Liver (tissue), 8 donors: ENCODE measurements at regions not wholly inside any gene's neighbourhood (a gene's known extent, or its start where the extent isn't known, plus 50 kb on each side); places are given as distances from the start of the nearest gene placed in this dataset.

Experiments used
- DNase-seq: peaks from one replicate; pipeline ENCODE4 v3.0.0-alpha.2; 2017; ENCODE audit warnings: low spot score
- H3K27ac ChIP-seq, 2 donors: one replicate each; pipeline ENCODE4 v1.7.0; 2013; ENCODE audit warnings: inconsistent platforms in 2 of 2, low read length in 2 of 2, control low read depth in 1 of 2, low read depth in 1 of 2, mild to moderate bottlenecking in 1 of 2
- H3K27me3 ChIP-seq, 4 donors: one replicate each; pipeline versions ENCODE4 v1.6.1 to v1.7.0; 2013; ENCODE audit warnings: low read length in 3 of 4, inconsistent platforms in 1 of 4, mild to moderate bottlenecking in 1 of 4, moderate library complexity in 1 of 4; ENCODE audit not compliant: control insufficient read depth in 4 of 4, insufficient read depth in 4 of 4
- H3K36me3 ChIP-seq, 4 donors: one replicate each; pipeline versions ENCODE4 v1.6.1 to v1.7.0; 2013; ENCODE audit warnings: low read length in 3 of 4, mild to moderate bottlenecking in 3 of 4, low read depth in 1 of 4, moderate library complexity in 1 of 4; ENCODE audit not compliant: control insufficient read depth in 4 of 4, insufficient read depth in 3 of 4
- H3K4me1 ChIP-seq, 4 donors: one replicate each; pipeline versions ENCODE4 v1.6.1 to v1.7.0; 2013; ENCODE audit warnings: low read length in 3 of 4, mild to moderate bottlenecking in 3 of 4, moderate library complexity in 1 of 4; ENCODE audit not compliant: control insufficient read depth in 4 of 4, insufficient read depth in 4 of 4
- H3K4me3 ChIP-seq, 3 donors: one replicate each; pipeline versions ENCODE4 v1.6.1 to v1.7.0; 2013; ENCODE audit warnings: low read length in 3 of 3, control low read depth in 1 of 3, low read depth in 1 of 3, mild to moderate bottlenecking in 1 of 3
- H3K9ac ChIP-seq, 2 donors: one replicate each; pipeline ENCODE4 v1.7.0; 2013; ENCODE audit warnings: low read length in 2 of 2, mild to moderate bottlenecking in 2 of 2, moderate library complexity in 2 of 2, control low read depth in 1 of 2, low read depth in 1 of 2
- H3K9me3 ChIP-seq, 4 donors: one replicate each; pipeline versions ENCODE4 v1.6.1 to v1.7.0; 2013; ENCODE audit warnings: low read length in 3 of 4; ENCODE audit not compliant: control insufficient read depth in 4 of 4
- EGR1 ChIP-seq, 2 donors: IDR thresholded peaks; 2 replicates each; pipeline ENCODE4 v1.6.1; 2016 to 2018; ENCODE audit warnings: antibody characterized with exemption in 2 of 2, low read depth in 2 of 2
- FOXA1 ChIP-seq: IDR thresholded peaks from 2 replicates; pipeline ENCODE4 v1.6.1; 2016; ENCODE audit warnings: antibody characterized with exemption
- FOXA2 ChIP-seq: IDR thresholded peaks from 2 replicates; pipeline ENCODE4 v1.6.1; 2016; ENCODE audit warnings: antibody characterized with exemption
- GABPA ChIP-seq, 2 donors: IDR thresholded peaks in 1 of 2; conservative IDR thresholded peaks in 1 of 2; 2 replicates each; pipeline ENCODE4 v1.6.1; 2016; ENCODE audit warnings: antibody characterized with exemption in 2 of 2, mild to moderate bottlenecking in 1 of 2, moderate library complexity in 1 of 2
- HNF4A ChIP-seq, 2 donors: conservative IDR thresholded peaks; 2 replicates each; pipeline ENCODE4 v1.6.1; 2016; ENCODE audit warnings: antibody characterized with exemption in 2 of 2, mild to moderate bottlenecking in 2 of 2
- HNF4G ChIP-seq: IDR thresholded peaks from 2 replicates; pipeline ENCODE4 v1.6.1; 2016; ENCODE audit warnings: antibody characterized with exemption
- NR2F2 ChIP-seq: IDR thresholded peaks from 2 replicates; pipeline ENCODE4 v1.6.1; 2016; ENCODE audit warnings: antibody characterized with exemption
- RAD21 ChIP-seq, 2 donors: IDR thresholded peaks; 2 replicates each; pipeline ENCODE4 v1.6.1; 2016; ENCODE audit warnings: antibody characterized with exemption in 2 of 2, mild to moderate bottlenecking in 2 of 2
- RXRA ChIP-seq, 2 donors: IDR thresholded peaks; 2 replicates each; pipeline ENCODE4 v1.6.1; 2017 to 2018; ENCODE audit warnings: antibody characterized with exemption in 2 of 2, mild to moderate bottlenecking in 1 of 2
- SP1 ChIP-seq: IDR thresholded peaks from 2 replicates; pipeline ENCODE4 v1.6.1; 2018; ENCODE audit warnings: antibody characterized with exemption, mild to moderate bottlenecking
- TAF1 ChIP-seq: conservative IDR thresholded peaks from 2 replicates; pipeline ENCODE4 v1.6.1; 2016; ENCODE audit warnings: antibody characterized with exemption, mild to moderate bottlenecking
- YY1 ChIP-seq: IDR thresholded peaks from 2 replicates; pipeline ENCODE4 v1.6.1; 2016; ENCODE audit warnings: antibody characterized with exemption, mild to moderate bottlenecking
- WGBS: extraction: QIAGEN DNeasy Blood & Tissue Kit; methylation state at CpG from one replicate; pipeline ENCODE4 v1.1.7; 2013; 5-methylcytosine and 5-hydroxymethylcytosine counted together
- TF ChIP-seq, protein P1 (sequence below): IDR thresholded peaks from 2 replicates; pipeline ENCODE4 v1.6.1; 2016; ENCODE audit warnings: antibody characterized with exemption, mild to moderate bottlenecking
- TF ChIP-seq, protein P2 (sequence below): IDR thresholded peaks from 2 replicates; pipeline ENCODE4 v1.6.1; 2016; ENCODE audit warnings: antibody characterized with exemption
- TF ChIP-seq, protein P3 (sequence below): IDR thresholded peaks from 2 replicates; pipeline ENCODE4 v1.6.1; 2016; ENCODE audit warnings: antibody characterized with exemption
- TF ChIP-seq, protein P4 (sequence below): fragments of 150-350 bp; IDR thresholded peaks from 2 replicates; pipeline ENCODE4 v1.5.1; 2017; ENCODE audit warnings: improper control_type of control experiment, low read depth, low read length; ENCODE audit not compliant: missing input control
- TF ChIP-seq, protein P5 (sequence below): IDR thresholded peaks from 2 replicates; pipeline ENCODE4 v1.6.1; 2016; ENCODE audit warnings: antibody characterized with exemption
- donor health status: healthy.
- donor health status: healthy.
- donor health status: healthy.
- donor health status: healthy.
- donor health status: healthy.

DNA sequence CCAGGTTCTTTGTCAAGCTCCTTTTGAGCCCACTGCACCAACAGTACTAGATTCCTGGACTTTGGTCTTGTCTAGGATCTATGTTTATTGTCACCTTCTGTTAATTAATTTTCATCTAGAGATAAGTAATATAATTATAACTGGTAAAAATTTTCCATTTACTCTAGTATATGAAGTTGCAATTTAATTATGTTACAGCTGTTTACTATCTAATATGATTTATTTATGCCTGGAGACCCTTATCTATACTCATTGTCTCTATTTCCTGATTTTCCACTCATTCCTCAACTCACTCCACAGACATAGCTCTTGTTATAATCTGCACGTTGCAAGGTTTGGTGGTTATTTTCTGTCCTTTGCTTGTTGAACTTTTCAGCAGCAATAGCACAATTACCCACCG lies 63.2 kb upstream of the PHF14 start:
- WGBS: 78% methylated on average over 2 of the region's 2 CpGs
- TF ChIP-seq FOXA2 (no peak), HNF4A (conservative IDR thresholded peaks at IDR 0.05) (no peak), EGR1 (IDR thresholded peaks at IDR 0.05; ENCODE audit: low read depth in 2 of 2) (no peak), YY1 (no peak), SP1 (no peak), RXRA (IDR thresholded peaks at IDR 0.05) (no peak), FOXA1 (no peak), RAD21 (IDR thresholded peaks at IDR 0.05) (no peak), HNF4G (no peak), TAF1 (no peak), GABPA (IDR thresholded peaks at IDR 0.05 in 1 of 2, conservative IDR thresholded peaks at IDR 0.05 in 1 of 2) (no peak), NR2F2 (no peak)
- TF ChIP-seq, protein P1, sequence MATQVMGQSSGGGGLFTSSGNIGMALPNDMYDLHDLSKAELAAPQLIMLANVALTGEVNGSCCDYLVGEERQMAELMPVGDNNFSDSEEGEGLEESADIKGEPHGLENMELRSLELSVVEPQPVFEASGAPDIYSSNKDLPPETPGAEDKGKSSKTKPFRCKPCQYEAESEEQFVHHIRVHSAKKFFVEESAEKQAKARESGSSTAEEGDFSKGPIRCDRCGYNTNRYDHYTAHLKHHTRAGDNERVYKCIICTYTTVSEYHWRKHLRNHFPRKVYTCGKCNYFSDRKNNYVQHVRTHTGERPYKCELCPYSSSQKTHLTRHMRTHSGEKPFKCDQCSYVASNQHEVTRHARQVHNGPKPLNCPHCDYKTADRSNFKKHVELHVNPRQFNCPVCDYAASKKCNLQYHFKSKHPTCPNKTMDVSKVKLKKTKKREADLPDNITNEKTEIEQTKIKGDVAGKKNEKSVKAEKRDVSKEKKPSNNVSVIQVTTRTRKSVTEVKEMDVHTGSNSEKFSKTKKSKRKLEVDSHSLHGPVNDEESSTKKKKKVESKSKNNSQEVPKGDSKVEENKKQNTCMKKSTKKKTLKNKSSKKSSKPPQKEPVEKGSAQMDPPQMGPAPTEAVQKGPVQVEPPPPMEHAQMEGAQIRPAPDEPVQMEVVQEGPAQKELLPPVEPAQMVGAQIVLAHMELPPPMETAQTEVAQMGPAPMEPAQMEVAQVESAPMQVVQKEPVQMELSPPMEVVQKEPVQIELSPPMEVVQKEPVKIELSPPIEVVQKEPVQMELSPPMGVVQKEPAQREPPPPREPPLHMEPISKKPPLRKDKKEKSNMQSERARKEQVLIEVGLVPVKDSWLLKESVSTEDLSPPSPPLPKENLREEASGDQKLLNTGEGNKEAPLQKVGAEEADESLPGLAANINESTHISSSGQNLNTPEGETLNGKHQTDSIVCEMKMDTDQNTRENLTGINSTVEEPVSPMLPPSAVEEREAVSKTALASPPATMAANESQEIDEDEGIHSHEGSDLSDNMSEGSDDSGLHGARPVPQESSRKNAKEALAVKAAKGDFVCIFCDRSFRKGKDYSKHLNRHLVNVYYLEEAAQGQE: no peak
- TF ChIP-seq, protein P2, sequence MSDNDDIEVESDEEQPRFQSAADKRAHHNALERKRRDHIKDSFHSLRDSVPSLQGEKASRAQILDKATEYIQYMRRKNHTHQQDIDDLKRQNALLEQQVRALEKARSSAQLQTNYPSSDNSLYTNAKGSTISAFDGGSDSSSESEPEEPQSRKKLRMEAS: no peak
- TF ChIP-seq, protein P3, sequence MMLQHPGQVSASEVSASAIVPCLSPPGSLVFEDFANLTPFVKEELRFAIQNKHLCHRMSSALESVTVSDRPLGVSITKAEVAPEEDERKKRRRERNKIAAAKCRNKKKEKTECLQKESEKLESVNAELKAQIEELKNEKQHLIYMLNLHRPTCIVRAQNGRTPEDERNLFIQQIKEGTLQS: no peak
- TF ChIP-seq, protein P4, sequence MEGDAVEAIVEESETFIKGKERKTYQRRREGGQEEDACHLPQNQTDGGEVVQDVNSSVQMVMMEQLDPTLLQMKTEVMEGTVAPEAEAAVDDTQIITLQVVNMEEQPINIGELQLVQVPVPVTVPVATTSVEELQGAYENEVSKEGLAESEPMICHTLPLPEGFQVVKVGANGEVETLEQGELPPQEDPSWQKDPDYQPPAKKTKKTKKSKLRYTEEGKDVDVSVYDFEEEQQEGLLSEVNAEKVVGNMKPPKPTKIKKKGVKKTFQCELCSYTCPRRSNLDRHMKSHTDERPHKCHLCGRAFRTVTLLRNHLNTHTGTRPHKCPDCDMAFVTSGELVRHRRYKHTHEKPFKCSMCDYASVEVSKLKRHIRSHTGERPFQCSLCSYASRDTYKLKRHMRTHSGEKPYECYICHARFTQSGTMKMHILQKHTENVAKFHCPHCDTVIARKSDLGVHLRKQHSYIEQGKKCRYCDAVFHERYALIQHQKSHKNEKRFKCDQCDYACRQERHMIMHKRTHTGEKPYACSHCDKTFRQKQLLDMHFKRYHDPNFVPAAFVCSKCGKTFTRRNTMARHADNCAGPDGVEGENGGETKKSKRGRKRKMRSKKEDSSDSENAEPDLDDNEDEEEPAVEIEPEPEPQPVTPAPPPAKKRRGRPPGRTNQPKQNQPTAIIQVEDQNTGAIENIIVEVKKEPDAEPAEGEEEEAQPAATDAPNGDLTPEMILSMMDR: no peak
- TF ChIP-seq, protein P5, sequence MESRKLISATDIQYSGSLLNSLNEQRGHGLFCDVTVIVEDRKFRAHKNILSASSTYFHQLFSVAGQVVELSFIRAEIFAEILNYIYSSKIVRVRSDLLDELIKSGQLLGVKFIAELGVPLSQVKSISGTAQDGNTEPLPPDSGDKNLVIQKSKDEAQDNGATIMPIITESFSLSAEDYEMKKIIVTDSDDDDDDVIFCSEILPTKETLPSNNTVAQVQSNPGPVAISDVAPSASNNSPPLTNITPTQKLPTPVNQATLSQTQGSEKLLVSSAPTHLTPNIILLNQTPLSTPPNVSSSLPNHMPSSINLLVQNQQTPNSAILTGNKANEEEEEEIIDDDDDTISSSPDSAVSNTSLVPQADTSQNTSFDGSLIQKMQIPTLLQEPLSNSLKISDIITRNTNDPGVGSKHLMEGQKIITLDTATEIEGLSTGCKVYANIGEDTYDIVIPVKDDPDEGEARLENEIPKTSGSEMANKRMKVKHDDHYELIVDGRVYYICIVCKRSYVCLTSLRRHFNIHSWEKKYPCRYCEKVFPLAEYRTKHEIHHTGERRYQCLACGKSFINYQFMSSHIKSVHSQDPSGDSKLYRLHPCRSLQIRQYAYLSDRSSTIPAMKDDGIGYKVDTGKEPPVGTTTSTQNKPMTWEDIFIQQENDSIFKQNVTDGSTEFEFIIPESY: no peak

DNA sequence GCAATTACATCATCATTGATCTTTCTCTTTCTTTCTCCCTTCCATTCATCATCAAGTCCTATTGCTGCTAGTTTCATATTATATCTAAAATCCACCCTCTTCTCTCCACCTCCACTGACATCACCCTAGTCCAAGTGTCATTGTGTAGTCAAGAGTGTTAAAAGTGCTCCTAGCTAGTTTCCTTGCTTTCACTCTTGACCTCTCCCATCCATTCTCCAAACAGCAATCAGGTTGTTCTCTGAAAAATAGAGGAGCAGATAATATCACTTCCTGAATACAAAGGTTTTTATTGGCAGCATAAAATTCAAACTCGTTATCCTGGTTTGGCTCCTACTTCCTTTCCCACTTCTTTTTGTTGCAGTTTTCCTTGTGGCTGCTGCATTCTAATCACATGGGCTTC lies 61.6 kb upstream of the PHF14 start:
- Histone ChIP-seq H3K4me1 (no peaks in the 10 kb centered on the region), H3K9ac (no peak overlapping the region), H3K9me3 (peaks cover 0 to 7% (median 5%) of the 10 kb centered on the region in 4 donors), H3K4me3 (peak overlapping the region in 1 of 3 donors; percentile 8), H3K27ac (no peak overlapping the region), H3K36me3 (no peaks in the 10 kb centered on the region), H3K27me3 (no peaks in the 10 kb centered on the region)
- DNase-seq: no peak
- TF ChIP-seq EGR1 (IDR thresholded peaks at IDR 0.05; ENCODE audit: low read depth in 2 of 2) (no peak), SP1 (no peak), GABPA (IDR thresholded peaks at IDR 0.05 in 1 of 2, conservative IDR thresholded peaks at IDR 0.05 in 1 of 2) (no peak)
- TF ChIP-seq, protein P4: no peak
- 77% methylated on average over 1 of the region's 1 CpG for WGBS

More for the DNA sequence above, 63.2 kb upstream of the PHF14 start:
- Histone ChIP-seq H3K27ac (no peak overlapping the region), H3K36me3 (no peaks in the 10 kb centered on the region), H3K4me3 (no peak overlapping the region), H3K9ac (no peak overlapping the region), H3K27me3 (no peaks in the 10 kb centered on the region), H3K4me1 (no peaks in the 10 kb centered on the region), H3K9me3 (peaks cover 0 to 7% (median 5%) of the 10 kb centered on the region in 4 donors)
- no peak for DNase-seq
